ENCODE measurements at regions not wholly inside any gene's neighbourhood (a gene's known extent, or its start where the extent isn't known, plus 50 kb on each side); places are given as distances from the start of the nearest gene placed in this dataset.

GRCh38 chr21:19810779-19811178 lies 1187.4 kb upstream of the NCAM2 start:
- no peak for TF ChIP-seq CTCF (conservative IDR thresholded peaks at IDR 0.05)
- TF ChIP-seq ZFX (IDR thresholded peaks at IDR 0.05) = no peak
